Endothelial cell of umbilical vein (primary cell): ENCODE measurements at regions not wholly inside any gene's neighbourhood (a gene's known extent, or its start where the extent isn't known, plus 50 kb on each side); places are given as distances from the start of the nearest gene placed in this dataset.

ENCODE experiments used
- BruUV-seq: library from RNA; stranded (reverse); fragments of 400-500 nt; replicated peaks from 2 replicates; lab custom pipeline; 2021; lab: Mats Ljungman, UMichigan
- CTCF ChIA-PET: fragments of 300-600, 350-600 bp; sonication (Branson Sonifier 250); formaldehyde crosslinking; loops from one replicate; lab custom pipeline; 2021; ENCODE audit warnings: antibody characterized with exemption, inconsistent platforms; lab: Charles Lee
- POLR2A ChIA-PET: fragments of 300-600, 350-600 bp; sonication (Branson Sonifier 250); formaldehyde crosslinking; loops from one replicate; lab custom pipeline; 2021; ENCODE audit warnings: antibody characterized with exemption, inconsistent platforms; lab: Charles Lee
- DNase-seq: peaks from one replicate; pipeline ENCODE4 v3.0.0-alpha.2; 2011; ENCODE audit warnings: low read depth, low spot score
- FAIRE-seq: peaks from 2 replicates; lab custom pipeline; 2011; peaks lifted over from hg19 to GRCh38; lab: Jason Lieb, UNC
- H2AFZ ChIP-seq: 2 replicates; pipeline ENCODE4 v1.6.0; 2012; ENCODE audit warnings: low read depth, low read length, control low read depth, inconsistent platforms
- H3K27ac ChIP-seq: 2 replicates; pipeline ENCODE4 v1.5.1; 2011; ENCODE audit warnings: low read depth, mild to moderate bottlenecking, control low read depth, low read length, moderate library complexity; ENCODE audit not compliant: insufficient read depth
- H3K27me3 ChIP-seq, 2 experiments: 2 replicates each; pipeline versions ENCODE4 v1.6.0 to v1.6.1; 2011; ENCODE audit warnings: low read length in 2 of 2, mixed read lengths in 1 of 2; ENCODE audit not compliant: control insufficient read depth in 2 of 2, insufficient read depth in 2 of 2
- H3K36me3 ChIP-seq, 2 experiments: 2 replicates in 1 of 2; 3 replicates in 1 of 2; pipeline ENCODE4 v1.5.1; 2011; ENCODE audit warnings: low read length in 2 of 2, mild to moderate bottlenecking in 1 of 2, moderate library complexity in 1 of 2; ENCODE audit not compliant: control insufficient read depth in 2 of 2, insufficient read depth in 2 of 2; ENCODE audit errors: extremely low read depth in 1 of 2
- H3K4me1 ChIP-seq: 3 replicates; pipeline ENCODE4 v1.5.1; 2011; ENCODE audit warnings: mild to moderate bottlenecking, low read length; ENCODE audit not compliant: control insufficient read depth, insufficient read depth; ENCODE audit errors: extremely low read depth
- H3K4me2 ChIP-seq: 2 replicates; pipeline ENCODE4 v1.6.1; 2011; ENCODE audit warnings: low read length, control low read depth, mixed read lengths; ENCODE audit not compliant: insufficient read depth
- H3K4me3 ChIP-seq, 3 experiments: fragments of 200-600 bp in 1 of 3; sonication (generic), shearing (Covaris generic) in 1 of 3; replicated peaks in 1 of 3; 2 replicates each; pipeline ENCODE4 v1.5.1; 2011 to 2016; ENCODE audit warnings: control low read depth in 3 of 3, low read length in 3 of 3, mild to moderate bottlenecking in 2 of 3, inconsistent platforms in 1 of 3, low read depth in 1 of 3, moderate library complexity in 1 of 3; ENCODE audit not compliant: insufficient read depth in 1 of 3
- H3K79me2 ChIP-seq: 2 replicates; pipeline ENCODE4 v1.6.0; 2012; ENCODE audit warnings: low read length, inconsistent platforms; ENCODE audit not compliant: control insufficient read depth, insufficient read depth
- H3K9ac ChIP-seq: replicated peaks from 2 replicates; pipeline ENCODE3; 2011; ENCODE audit warnings: low read length, control low read depth; ENCODE audit not compliant: insufficient read depth; ENCODE audit errors: extremely low read depth
- H3K9me1 ChIP-seq: replicated peaks from 3 replicates; pipeline ENCODE4 v1.6.0; 2011; ENCODE audit warnings: mild to moderate bottlenecking, low read length; ENCODE audit not compliant: control insufficient read depth, insufficient read depth; ENCODE audit errors: extremely low read depth
- H3K9me3 ChIP-seq: replicated peaks from 2 replicates; pipeline ENCODE4 v1.5.1; 2012; ENCODE audit warnings: low read length, inconsistent platforms; ENCODE audit not compliant: control insufficient read depth, insufficient read depth
- H4K20me1 ChIP-seq: replicated peaks from 2 replicates; pipeline ENCODE3; 2011; ENCODE audit warnings: mild to moderate bottlenecking, low read length; ENCODE audit not compliant: control insufficient read depth, insufficient read depth; ENCODE audit errors: extremely low read depth
- CTCF ChIP-seq, 2 donors: IDR thresholded peaks; 1 replicate in 1 of 2; 2 replicates in 1 of 2; pipeline ENCODE4 v1.5.1; 2011; ENCODE audit warnings: low read length in 2 of 2, mild to moderate bottlenecking in 2 of 2, moderate library complexity in 2 of 2, control low read depth in 1 of 2, inconsistent platforms in 1 of 2, low read depth in 1 of 2; ENCODE audit not compliant: insufficient read depth in 1 of 2; ENCODE audit errors: extremely low read depth in 1 of 2
- EZH2 ChIP-seq: IDR thresholded peaks from 2 replicates; pipeline ENCODE4 v1.6.1; 2012; ENCODE audit warnings: borderline replicate concordance, low read depth, mild to moderate bottlenecking, moderate library complexity, low read length, inconsistent platforms; ENCODE audit not compliant: severe bottlenecking
- FOS ChIP-seq: IDR thresholded peaks from 2 replicates; pipeline ENCODE4 v1.6.1; 2011; ENCODE audit warnings: mild to moderate bottlenecking, low read length, moderate library complexity, borderline replicate concordance; ENCODE audit not compliant: insufficient read depth
- GATA2 ChIP-seq: IDR thresholded peaks from 2 replicates; pipeline ENCODE4 v1.7.0; 2011; ENCODE audit warnings: low read depth, mild to moderate bottlenecking, moderate library complexity, mixed read lengths, low read length; ENCODE audit not compliant: insufficient read length, insufficient read depth
- JUN ChIP-seq: IDR thresholded peaks from 2 replicates; pipeline ENCODE4 v1.6.1; 2011; ENCODE audit warnings: borderline replicate concordance, low read depth; ENCODE audit not compliant: insufficient read length, insufficient read depth
- MAX ChIP-seq: IDR thresholded peaks from 2 replicates; pipeline ENCODE4 v1.6.1; 2011; ENCODE audit not compliant: insufficient read depth, insufficient read length
- MYC ChIP-seq: IDR thresholded peaks from one replicate; pipeline ENCODE4 v1.6.1; 2011; ENCODE audit warnings: mild to moderate bottlenecking, low read depth, low read length
- POLR2A ChIP-seq: IDR thresholded peaks from 2 replicates; pipeline ENCODE4 v1.6.1; 2012; ENCODE audit warnings: low read depth, mild to moderate bottlenecking, control low read depth, low read length
- POLR2AphosphoS5 ChIP-seq: IDR thresholded peaks from 2 replicates; pipeline ENCODE4 v1.6.1; 2012; ENCODE audit warnings: low read depth, mild to moderate bottlenecking, control low read depth, low read length, moderate library complexity; ENCODE audit not compliant: insufficient read depth
- dilution Hi-C: fragments of 300-500 bp; cut with MboI; formaldehyde crosslinking; loops from one replicate; pipeline ENCODE4 v1.15.0; 2019; ENCODE audit warnings: low sequenced_read_pairs; ENCODE audit not compliant: extremely low pct_ligation_motif_present
- intact Hi-C: fragments of 100-400 bp; cut with micrococcal nuclease; formaldehyde crosslinking; loops from one replicate; pipeline ENCODE4 v1.10.0; 2022

- no peaks in the 10 kb centered on the region for H3K36me3 ChIP-seq
- no peaks in the 10 kb centered on the region for H3K4me1 ChIP-seq
- no TSS peak for BruUV-seq
- dilution Hi-C loops (no loop called here), intact Hi-C loops (no loop called here)
- DNase-seq (no peak), FAIRE-seq (no peak)
- H3K4me3 ChIP-seq = no peak overlapping the region
- H3K4me2 ChIP-seq = no peak overlapping the region
- no peaks in the 10 kb centered on the region for H3K27me3 ChIP-seq
- H3K9me3 ChIP-seq = peaks cover 10% of the 10 kb centered on the region
- no peak overlapping the region for H2AFZ ChIP-seq
- no peaks in the 10 kb centered on the region for H4K20me1 ChIP-seq
- no peaks in the 10 kb centered on the region for H3K9me1 ChIP-seq
- H3K79me2 ChIP-seq = no peaks in the 10 kb centered on the region
- TF ChIP-seq MYC (no peak), POLR2A (no peak), POLR2AphosphoS5 (no peak), MAX (no peak), JUN (no peak), GATA2 (no peak), FOS (no peak), EZH2 (no peak), CTCF (IDR thresholded peaks at IDR 0.05; ENCODE audit: extremely low read depth in 1 of 2, insufficient read depth in 1 of 2, low read depth in 1 of 2, low read length in 2 of 2) (no peak)
- CTCF ChIA-PET = no interaction called here
- H3K9ac ChIP-seq = no peak overlapping the region
- POLR2A ChIA-PET = no interaction called here
- no peak overlapping the region for H3K27ac ChIP-seq
These were observed 158.2 kb upstream of the XYLT1 start for GRCh38 chr16:17628983-17629382.
